NB4 (cell line): ENCODE measurements at regions not wholly inside any gene's neighbourhood (a gene's known extent, or its start where the extent isn't known, plus 50 kb on each side); places are given as distances from the start of the nearest gene placed in this dataset.

Experiments
- DNase-seq: peaks from one replicate; pipeline ENCODE4 v3.0.0; 2010; ENCODE audit warnings: low read depth
- H3K4me3 ChIP-seq: one replicate; pipeline ENCODE4 v1.5.1; 2011; ENCODE audit warnings: mild to moderate bottlenecking, low read depth, low read length, moderate library complexity
- CTCF ChIP-seq: IDR thresholded peaks from one replicate; pipeline ENCODE4 v1.5.1; 2012; ENCODE audit warnings: low read depth, low read length
- MAX ChIP-seq: IDR thresholded peaks from 2 replicates; pipeline ENCODE4 v1.6.1; 2011; ENCODE audit warnings: low read depth, low read length
- MYC ChIP-seq: IDR thresholded peaks from 2 replicates; pipeline ENCODE4 v1.6.1; 2011; ENCODE audit warnings: low read depth, low read length
- POLR2A ChIP-seq: IDR thresholded peaks from 2 replicates; pipeline ENCODE4 v1.6.1; 2011; ENCODE audit warnings: mild to moderate bottlenecking; ENCODE audit not compliant: insufficient read length; ENCODE audit errors: extremely low read depth

GRCh38 chr9:2354216-2354615 lies 267.4 kb upstream of the VLDLR start:
- TF ChIP-seq POLR2A, result no peak
- TF ChIP-seq MYC, result no peak
- no peak for TF ChIP-seq MAX
- no peak for TF ChIP-seq CTCF
- no peak for DNase-seq
- H3K4me3 ChIP-seq, result no peak overlapping the region

- DNase-seq, result no peak
- no peak overlapping the region for H3K4me3 ChIP-seq
- TF ChIP-seq CTCF (no peak), MYC (no peak), POLR2A (no peak), MAX (no peak)
Observed at GRCh38 chr9:2354856-2355696, 266.5 kb upstream of the VLDLR start.

GRCh38 chr9:2355697-2355983 lies 265.9 kb upstream of the VLDLR start:
- TF ChIP-seq POLR2A, result no peak
- TF ChIP-seq MYC, result no peak
- no peak for TF ChIP-seq MAX
- no peak for TF ChIP-seq CTCF
- DNase-seq, result no peak
- no peak overlapping the region for H3K4me3 ChIP-seq

GRCh38 chr9:2356041-2356790 lies 265.4 kb upstream of the VLDLR start:
- no peak for TF ChIP-seq POLR2A
- TF ChIP-seq CTCF, result no peak
- TF ChIP-seq MYC, result no peak
- TF ChIP-seq MAX, result no peak
- no peak overlapping the region for H3K4me3 ChIP-seq
- no peak for DNase-seq

- TF ChIP-seq CTCF (no peak), MAX (no peak), MYC (no peak), POLR2A (no peak)
- DNase-seq, result no peak
- H3K4me3 ChIP-seq, result no peak overlapping the region
Observed at GRCh38 chr9:2359891-2360471, 261.6 kb upstream of the VLDLR start.
